Daoy (cell line): ENCODE measurements at regions not wholly inside any gene's neighbourhood (a gene's known extent, or its start where the extent isn't known, plus 50 kb on each side); places are given as distances from the start of the nearest gene placed in this dataset.

ENCODE experiments used
- DNase-seq: peaks from one replicate; pipeline ENCODE4 v3.0.0-alpha.2; 2015; ENCODE audit warnings: low read depth

GRCh38 chr19:56946159-56946558, 105.6 kb upstream of the PEG3 start:
- DNase-seq = no peak

DNA sequence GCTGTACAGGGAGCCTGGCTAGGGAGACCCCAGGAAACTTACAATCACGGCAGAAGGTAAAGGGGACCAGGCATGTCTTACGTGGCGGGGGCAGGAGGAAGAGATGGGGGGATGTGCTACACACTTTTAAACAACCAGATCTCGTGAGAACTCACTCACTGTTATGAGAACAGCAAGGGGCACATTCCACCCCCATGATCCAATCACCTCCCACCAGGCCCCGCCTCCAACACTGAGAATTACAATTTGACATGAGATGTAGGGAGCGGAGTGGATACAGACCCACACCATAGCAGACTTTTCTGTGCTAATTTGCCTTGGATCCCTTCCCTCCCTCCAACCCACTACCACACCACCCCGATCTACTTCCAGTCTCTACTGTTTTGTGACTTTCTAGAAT, 106.7 kb upstream of the PEG3 start:
- no peak for DNase-seq

DNA sequence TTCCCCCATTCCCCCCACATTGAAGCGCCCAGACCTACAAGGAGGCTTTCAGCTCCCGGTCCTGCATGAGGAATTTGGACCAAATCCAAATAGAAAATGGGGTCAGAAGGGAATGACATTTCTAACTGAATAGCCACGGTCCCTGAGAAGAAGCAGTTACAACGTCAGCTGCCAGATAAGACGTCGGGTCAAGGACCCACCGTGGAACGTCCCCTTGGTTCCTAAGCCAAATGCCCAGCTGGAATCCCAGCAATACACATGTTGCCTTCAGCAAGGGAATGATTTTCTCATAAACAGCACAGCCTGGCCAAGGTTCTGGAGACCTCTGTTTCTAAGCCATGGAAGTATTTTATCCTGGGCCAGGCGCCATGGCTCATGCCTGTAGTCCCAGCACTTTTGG, 109.1 kb upstream of the PEG3 start:
- DNase-seq = no peak

- DNase-seq = no peak
Measured at GRCh38 chr19:56951672-56952071, 111.1 kb upstream of the PEG3 start.

DNA sequence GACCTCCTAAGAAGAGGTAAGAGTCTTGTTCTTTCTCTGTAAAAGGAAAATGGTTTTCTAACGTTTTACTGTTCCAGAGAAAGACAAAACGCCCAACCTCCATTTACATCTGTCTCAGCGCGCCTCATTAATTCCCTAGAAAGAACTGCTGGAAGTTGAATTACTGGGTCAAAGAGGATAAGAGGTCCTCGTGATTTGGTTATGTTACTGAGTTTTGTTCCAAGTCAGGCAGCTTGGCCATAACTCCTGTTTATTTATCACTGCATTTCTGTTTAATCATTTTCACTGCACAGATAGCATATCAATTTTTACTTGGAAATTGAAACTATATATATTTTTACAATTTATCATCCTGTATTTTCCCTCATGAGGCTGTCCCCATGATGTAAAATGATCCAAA, 112.9 kb upstream of the PEG3 start:
- no peak for DNase-seq

DNA sequence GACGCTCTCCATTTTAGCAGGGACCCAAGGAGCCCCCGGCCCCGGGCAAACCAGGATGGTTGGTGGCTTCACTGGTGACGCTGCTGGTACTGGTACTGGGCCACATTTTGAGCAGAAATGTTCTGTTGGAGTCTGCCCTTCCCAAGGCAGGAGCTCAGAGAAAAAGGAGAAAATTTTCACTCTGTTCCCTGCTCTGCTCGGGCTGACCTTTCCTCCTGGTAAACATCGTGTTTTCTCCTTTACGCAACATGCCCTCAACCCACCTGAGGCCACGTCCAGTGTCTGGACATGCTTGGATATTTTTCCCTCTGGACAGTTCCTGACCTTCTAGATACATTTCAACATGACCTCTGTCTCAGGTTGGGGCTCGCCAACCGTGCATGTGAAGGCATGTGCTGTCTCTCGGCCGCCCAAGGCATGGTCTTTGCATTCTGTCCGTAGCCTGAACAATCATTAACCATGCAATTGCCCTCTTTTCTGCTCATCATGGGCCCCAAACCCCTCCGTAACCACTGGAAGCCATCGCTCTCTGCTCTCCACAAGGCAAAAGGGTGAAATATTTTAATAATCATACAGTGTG, 115.2 kb upstream of the PEG3 start:
- DNase-seq = no peak

GRCh38 chr19:56956503-56957226, 116.1 kb upstream of the PEG3 start:
- no peak for DNase-seq

DNA sequence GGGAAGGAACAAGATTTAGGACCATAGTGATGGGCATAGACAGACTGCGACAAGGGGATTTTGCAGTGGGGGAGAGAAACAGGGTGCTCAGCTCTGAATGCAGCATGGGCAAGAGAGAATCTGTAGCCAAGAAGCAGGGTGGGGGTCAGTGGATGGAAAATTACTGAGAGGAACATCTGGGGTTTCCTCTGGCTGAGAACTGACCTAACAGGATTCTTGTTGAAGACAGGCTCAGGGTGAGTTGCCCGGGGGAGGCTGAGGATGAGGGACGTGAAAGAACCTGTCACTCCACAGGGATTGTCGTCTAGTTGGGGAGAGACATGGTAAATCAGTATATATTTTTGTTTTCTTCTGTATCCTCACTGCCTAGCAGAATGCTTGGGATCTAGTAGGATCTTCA, 118.7 kb upstream of the PEG3 start:
- no peak for DNase-seq

DNA sequence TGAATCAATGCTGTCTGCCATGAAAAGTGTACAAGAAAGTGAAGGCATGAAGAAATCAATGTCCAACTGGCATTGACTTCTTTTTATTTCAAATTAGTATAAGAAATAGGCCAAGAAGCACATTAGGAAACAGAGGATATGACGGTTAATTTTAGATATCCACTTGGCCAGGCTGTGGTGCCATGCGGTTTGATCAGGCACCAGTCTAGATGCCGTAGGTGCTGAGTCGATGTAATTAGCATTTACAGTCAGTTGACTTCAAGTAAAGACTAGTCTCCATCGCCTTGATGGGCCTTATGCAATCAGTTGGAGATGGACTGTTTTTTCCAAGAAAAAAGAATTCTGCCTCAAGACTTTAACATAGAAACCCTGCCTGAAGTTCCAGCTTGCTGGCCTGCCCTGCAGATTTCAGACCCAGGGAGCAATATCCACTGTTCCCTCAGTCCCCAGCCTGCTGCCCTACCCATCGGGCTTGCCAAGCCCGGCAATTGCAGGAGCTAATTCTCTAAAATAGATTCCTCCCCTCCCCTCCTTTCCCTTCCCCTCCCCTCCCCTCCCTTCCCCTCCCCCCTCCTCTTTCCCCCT, 120.5 kb upstream of the PEG3 start:
- DNase-seq = peak; percentile 50

- DNase-seq = peak; percentile 14
Measured at GRCh38 chr19:56964410-56964920, 123.9 kb upstream of the PEG3 start.

DNA sequence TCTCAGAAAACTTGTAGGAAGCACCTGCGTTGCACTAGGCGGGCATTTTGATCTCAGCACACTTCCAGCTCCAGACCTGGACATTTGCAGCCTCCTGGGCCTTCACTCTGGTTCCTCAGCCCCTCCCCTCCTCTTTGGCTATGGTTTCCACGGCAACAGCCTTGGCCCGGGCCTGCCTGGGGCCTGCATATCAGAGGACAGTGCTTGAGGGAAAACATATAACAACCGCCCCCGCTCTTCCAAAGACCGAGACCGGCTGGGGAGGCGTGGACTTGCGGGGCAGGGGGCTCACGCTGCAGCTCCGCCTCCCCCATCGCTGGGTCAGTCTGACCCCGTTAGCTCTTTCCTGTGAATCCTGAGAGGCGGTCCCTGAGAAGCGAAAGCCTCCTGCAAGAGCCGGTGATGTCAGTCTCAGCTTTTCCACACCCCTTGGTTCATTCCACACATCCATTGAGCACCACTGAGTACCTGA, 125.7 kb upstream of the PEG3 start:
- DNase-seq = peak; percentile 40

DNA sequence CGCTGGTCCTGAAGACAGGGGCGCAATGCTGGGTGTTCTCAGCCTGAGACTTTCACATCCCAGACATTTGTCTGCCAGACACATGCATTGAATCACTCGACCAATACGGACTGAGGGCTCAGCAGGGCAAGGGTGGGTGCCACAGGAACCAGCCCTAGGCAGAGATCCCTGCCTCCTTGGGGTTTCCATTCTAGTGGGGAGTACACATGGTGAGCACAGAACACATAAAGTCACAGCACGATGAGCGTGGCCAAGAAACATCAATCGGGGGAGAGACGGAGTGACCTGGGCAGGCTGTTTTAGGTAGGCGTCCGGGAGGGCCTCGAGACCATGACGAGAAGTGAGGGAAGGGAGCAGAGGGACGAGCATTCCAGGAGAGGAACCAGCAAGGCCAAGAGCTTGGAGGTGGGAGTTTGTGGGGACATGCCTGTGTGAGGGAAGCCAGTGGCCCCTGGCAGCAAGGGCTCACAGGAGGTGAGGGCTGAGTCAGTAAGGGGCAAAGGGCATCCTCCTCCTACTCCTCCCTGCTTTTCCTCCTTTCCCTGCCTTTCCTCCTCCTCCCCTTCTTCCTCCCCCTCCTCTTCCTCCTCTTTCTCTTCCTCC, 126.3 kb upstream of the PEG3 start:
- peak; percentile 18 for DNase-seq

DNA sequence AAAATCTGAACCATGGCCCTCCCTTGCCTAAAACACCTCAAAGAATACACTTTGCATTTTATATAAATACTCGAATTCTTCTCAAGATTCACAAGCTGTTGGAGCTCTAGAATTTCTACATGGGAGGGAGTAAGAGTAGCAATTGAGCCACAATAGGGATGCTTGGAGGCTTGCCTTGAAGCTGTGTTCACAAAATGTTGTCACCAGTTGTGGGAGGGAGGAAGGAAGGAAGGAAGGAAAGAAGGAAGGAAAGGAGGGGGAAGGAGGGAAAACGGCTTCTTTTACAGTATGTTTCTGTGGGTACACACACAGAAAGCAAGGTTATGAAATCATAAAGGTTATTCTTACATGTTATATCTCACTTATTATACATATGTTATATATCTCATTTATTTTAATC, 128.6 kb upstream of the PEG3 start:
- DNase-seq = no peak

GRCh38 chr19:56969759-56970178, 129.2 kb upstream of the PEG3 start:
- DNase-seq = peak; percentile 15

DNA sequence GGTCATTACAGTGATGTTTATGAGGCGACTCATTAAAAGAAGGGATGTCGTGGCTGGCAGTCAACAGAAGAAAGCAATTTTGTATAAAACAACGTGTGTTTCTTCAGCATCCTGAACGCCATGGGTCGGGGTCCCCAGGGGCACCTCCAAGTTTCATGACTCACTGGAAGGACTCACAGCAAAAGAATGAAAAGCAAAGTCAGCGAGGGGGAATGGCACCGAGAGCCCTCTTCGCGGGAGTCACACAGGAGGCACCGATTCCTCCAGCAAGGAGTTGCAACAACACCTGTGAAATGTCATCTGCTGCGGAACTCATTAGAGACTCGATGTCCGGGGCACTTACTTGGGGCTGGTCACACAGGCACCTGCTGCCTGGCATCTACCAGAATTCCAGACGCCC, 130.7 kb upstream of the PEG3 start:
- peak; percentile 45 for DNase-seq

DNA sequence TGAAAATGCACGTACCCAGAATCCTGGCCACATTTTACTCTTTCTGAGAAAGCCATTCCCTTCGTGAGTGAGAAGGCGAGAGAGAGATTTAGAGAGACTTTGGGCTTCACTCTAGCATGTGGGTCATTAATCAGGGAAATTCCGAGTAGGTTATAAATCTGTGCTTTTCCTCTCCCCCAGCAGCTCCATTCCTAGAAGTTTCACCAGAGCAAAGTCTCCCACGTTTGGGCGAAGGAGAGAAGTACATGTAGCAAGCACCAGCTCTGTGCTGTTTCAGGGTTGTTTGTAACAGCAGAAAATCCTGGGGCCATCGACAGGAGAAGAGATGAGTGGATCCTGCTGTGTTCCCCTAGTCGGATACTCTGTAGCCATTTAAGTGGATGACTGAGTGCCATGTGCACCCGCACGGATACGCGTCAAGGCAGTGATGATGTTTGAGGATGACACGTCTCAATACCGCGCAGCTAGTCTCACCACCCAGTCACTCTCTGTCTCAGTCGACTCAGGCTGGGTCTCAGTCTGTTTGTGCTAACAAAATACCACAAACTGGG, 131.8 kb upstream of the PEG3 start:
- peak; percentile 60 for DNase-seq

DNA sequence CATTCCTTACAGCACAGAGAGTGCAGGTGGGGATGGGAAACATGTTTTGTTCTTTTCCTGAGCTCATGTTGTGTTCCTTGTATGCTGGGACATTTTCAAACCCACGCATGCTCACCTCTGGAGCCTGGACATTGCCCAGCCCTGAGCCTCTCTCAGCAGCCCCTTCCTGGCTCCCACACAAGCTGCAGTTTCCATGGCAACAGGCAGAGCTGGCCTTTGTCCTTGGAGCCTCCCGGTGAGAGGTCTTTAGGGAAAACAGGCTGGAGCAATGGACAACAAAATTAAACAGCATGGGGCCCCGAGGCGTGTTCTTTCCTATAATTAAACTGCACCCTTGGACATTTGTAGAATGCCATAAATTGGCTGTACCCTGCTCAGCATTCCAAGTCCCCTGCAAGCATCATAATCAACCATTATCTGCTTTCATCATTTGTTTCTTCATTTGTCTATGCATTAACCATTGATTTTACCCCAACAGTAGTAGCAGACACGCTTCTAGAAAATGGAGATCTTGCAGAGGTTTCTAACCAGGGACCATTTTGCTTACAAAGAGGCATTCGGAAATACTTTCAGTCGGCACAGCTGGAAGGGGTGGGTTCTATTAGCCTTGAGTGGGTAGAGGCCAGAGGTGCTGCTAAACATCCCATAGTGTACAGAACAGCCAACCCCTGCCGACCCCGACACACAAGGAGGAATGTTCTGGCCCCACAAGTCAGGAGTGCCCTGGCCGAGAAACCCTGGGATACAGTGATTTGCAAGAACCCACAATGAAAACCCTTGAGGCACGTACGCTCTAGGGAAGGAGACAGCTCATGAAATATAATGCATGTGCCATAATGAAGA, 133.4 kb upstream of the PEG3 start:
- no peak for DNase-seq

DNA sequence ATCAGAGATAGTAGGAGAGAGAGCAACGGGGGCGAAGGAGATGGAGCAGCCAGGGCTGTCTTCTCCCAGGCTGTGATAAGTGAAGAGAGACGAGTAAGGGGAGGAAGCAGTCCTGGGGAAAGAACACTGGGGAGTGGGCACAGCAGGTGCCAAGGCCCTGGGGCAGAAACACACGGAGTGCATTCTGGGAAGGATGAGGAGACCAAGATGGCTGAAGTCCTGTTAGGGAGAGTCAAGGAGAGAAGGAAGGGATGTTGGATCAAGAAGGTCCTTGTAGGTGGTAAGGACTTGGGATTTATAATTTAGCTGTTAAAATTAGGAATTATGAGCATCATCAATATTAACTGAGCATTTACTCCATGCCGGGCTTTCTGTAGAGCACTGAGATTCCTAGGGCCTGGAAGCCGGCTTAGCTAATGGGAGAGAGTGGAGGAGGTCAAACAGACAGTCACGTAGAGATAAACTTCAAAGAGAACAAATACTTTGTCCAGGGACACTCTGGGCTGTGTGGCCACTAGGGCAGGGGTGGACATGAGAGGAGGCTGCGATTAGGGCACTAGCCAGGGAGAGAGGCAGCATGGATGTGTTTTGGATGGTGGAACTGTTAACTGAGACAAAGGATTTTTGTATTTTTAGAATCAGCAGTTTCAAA, 134.2 kb upstream of the PEG3 start:
- no peak for DNase-seq

GRCh38 chr19:56976300-56976699, 135.8 kb upstream of the PEG3 start:
- no peak for DNase-seq

- DNase-seq = no peak
Measured at GRCh38 chr19:56976995-56977906, 136.7 kb upstream of the PEG3 start.
